Thymus (tissue), 11 donors: ENCODE measurements at regions not wholly inside any gene's neighbourhood (a gene's known extent, or its start where the extent isn't known, plus 50 kb on each side); places are given as distances from the start of the nearest gene placed in this dataset.

Experiments
- DNase-seq, 9 donors: peaks; one replicate each; pipeline ENCODE4 v3.0.0-alpha.2; 2013; ENCODE audit warnings: low spot score in 9 of 9, low read depth in 6 of 9, missing footprints in 1 of 9
- H3K27ac ChIP-seq, 2 donors: one replicate each; pipeline ENCODE4 v1.5.1; 2013; ENCODE audit warnings: control low read depth in 1 of 2, low read depth in 1 of 2, low read length in 1 of 2, mild to moderate bottlenecking in 1 of 2, moderate library complexity in 1 of 2
- H3K27me3 ChIP-seq, 2 donors: one replicate each; pipeline ENCODE4 v1.5.1; 2013; ENCODE audit warnings: low read length in 1 of 2; ENCODE audit not compliant: control insufficient read depth in 2 of 2, insufficient read depth in 1 of 2
- H3K36me3 ChIP-seq, 2 donors: one replicate each; pipeline ENCODE4 v1.5.1; 2013; ENCODE audit warnings: low read length in 1 of 2, mild to moderate bottlenecking in 1 of 2, moderate library complexity in 1 of 2; ENCODE audit not compliant: control insufficient read depth in 2 of 2, insufficient read depth in 2 of 2
- H3K4me1 ChIP-seq, 2 donors: one replicate each; pipeline ENCODE4 v1.5.1; 2013; ENCODE audit warnings: low read length in 2 of 2; ENCODE audit not compliant: control insufficient read depth in 2 of 2, insufficient read depth in 2 of 2
- H3K4me3 ChIP-seq, 2 donors: one replicate each; pipeline ENCODE4 v1.5.1; 2013; ENCODE audit warnings: low read length in 2 of 2, control low read depth in 1 of 2, mild to moderate bottlenecking in 1 of 2
- H3K9me3 ChIP-seq, 2 donors: one replicate each; pipeline ENCODE4 v1.5.1; 2013; ENCODE audit warnings: low read length in 1 of 2, mild to moderate bottlenecking in 1 of 2; ENCODE audit not compliant: control insufficient read depth in 2 of 2, insufficient read depth in 1 of 2
- WGBS: extraction: QIAGEN DNeasy Blood & Tissue Kit; methylation state at CpG from one replicate; pipeline ENCODE4 v1.1.7; 2013; 5-methylcytosine and 5-hydroxymethylcytosine counted together
- donor health status: healthy.

DNA sequence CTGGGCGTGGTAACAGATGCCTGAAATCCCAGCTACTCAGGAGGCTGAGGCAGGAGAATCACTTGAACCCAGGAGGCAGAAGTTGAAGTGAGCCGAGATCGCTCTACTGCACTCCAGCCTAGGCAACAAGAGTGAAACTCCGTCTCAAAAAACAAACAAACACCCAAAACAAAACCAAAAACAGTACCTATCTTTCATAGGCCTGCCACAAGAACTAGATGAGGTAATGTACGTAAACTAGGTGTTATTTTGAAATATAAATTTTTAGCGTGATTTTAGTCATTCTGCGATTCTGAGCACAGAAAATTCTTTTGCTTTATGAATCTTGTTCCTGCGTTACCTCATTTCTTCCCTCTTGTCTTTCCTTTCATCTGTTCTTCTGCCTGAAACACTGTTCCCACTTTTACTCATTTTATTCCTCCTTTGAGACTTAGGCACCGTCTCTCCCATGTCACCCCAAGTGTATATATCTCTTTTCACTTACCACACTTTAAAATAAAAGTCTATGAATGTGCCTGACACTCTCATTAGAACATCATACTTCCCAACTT lies 238.2 kb upstream of the HTR2A start:
- Histone ChIP-seq H3K36me3 (no peaks in the 10 kb centered on the region), H3K9me3 (no peaks in the 10 kb centered on the region), H3K4me3 (no peak overlapping the region), H3K4me1 (no peaks in the 10 kb centered on the region), H3K27ac (no peak overlapping the region), H3K27me3 (no peaks in the 10 kb centered on the region)
- WGBS = 88% methylated on average over 9 of the region's 9 CpGs
- no peak for DNase-seq

DNA sequence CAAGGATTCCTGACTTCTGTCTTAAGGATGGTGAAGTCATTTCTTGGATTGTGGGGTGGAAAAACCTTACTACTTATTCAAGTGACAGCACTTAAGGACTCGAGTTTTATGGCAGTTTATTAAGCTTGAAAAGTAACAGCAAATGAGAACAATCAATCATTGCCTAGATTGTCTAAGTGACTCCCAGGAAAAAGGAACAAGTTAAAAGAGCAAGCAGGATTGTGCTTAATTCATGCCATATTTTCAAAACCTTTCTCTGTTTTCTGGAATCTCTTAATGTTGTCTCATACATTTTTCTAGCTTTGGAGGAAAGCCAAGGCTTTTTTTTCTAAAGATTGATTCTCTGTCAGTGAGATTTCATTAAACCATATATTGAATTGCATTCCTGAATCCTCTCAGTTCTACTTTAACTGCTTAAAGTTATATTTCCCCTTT lies 236.2 kb upstream of the HTR2A start:
- no peak for DNase-seq
- 42% methylated on average over 1 of the region's 1 CpG for WGBS
- H3K27ac ChIP-seq = no peak overlapping the region
- H3K4me3 ChIP-seq = no peak overlapping the region
- no peaks in the 10 kb centered on the region for H3K9me3 ChIP-seq
- H3K36me3 ChIP-seq = no peaks in the 10 kb centered on the region
- no peaks in the 10 kb centered on the region for H3K4me1 ChIP-seq
- H3K27me3 ChIP-seq = no peaks in the 10 kb centered on the region

DNA sequence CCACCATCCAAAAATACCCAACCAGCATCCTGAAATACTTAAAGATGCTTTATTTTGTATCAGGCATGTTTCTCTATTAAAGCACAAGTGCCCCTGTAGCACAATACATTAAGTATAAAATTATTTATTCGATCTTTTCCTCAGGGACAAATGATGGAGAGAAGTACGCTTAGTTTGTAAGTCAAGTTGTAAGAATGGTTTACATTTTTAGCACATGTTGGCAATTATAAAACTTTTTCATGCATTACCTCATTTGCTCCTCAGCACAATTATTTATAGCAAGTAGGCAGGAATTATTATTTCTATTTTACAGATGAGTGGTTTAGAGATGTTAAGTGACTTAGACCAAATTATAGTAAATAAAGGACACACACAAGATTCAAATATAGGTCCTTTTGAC lies 232.6 kb upstream of the HTR2A start:
- Histone ChIP-seq H3K9me3 (no peaks in the 10 kb centered on the region), H3K27me3 (no peaks in the 10 kb centered on the region), H3K4me3 (no peak overlapping the region), H3K27ac (no peak overlapping the region), H3K36me3 (no peaks in the 10 kb centered on the region), H3K4me1 (no peaks in the 10 kb centered on the region)
- WGBS = 55% methylated on average over 2 of the region's 2 CpGs
- DNase-seq = no peak

DNA sequence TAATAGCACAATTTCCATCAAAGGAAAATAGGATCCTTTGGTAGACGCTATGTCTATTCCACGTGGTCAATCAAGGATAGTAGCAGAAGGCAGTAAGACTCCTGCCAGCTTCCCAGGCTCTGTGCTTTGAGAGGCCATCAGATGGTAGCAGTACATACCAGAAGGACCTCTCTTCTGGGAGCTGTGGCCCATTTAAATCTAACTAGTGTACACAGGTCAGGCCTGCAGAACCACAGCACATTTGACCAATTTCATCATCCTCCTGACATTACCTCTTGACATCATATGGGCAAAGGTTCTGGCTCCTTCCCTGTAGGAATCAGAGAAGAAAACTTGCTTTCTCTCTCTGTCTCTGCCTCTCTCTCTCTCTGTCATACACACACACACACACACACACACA lies 229.6 kb upstream of the HTR2A start:
- 97% methylated on average over 2 of the region's 2 CpGs for WGBS
- Histone ChIP-seq H3K4me1 (no peaks in the 10 kb centered on the region), H3K9me3 (no peaks in the 10 kb centered on the region), H3K27ac (no peak overlapping the region), H3K36me3 (no peaks in the 10 kb centered on the region), H3K4me3 (no peak overlapping the region), H3K27me3 (no peaks in the 10 kb centered on the region)
- DNase-seq = no peak

DNA sequence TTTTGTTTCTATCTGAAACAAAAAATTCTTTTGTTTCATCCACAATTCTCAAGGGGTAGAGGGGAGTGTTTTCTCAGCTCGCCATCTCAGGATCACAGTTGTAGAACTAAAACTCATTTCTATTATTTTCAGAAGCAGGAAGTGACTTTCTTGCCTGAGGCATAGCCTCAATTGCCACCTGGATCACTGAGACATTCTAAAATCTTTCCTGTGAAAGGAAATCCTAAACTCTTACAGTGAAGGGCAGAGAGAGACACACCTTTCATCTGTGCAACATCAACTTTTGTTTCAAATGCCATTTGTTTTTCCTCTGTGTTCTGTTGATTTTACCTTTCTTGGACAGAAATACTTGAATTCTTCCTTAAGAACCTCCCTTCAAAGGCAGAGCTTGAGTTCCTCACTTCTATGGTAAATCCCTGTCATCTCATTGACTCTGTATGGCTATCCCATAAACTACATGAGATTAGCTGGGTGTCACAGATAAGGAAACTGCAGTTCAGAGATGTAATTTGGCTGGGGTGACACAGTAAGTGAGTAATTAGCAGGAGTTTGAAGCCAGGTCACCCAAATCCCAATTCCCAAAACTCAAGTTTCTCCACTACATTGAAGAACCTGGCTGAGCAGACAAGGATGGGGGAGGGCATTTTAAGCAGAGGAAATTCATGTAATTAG lies 224.4 kb upstream of the HTR2A start:
- no peak overlapping the region for H3K27ac ChIP-seq
- WGBS = 58% methylated on average over 1 of the region's 1 CpG
- H3K36me3 ChIP-seq = no peaks in the 10 kb centered on the region

DNA sequence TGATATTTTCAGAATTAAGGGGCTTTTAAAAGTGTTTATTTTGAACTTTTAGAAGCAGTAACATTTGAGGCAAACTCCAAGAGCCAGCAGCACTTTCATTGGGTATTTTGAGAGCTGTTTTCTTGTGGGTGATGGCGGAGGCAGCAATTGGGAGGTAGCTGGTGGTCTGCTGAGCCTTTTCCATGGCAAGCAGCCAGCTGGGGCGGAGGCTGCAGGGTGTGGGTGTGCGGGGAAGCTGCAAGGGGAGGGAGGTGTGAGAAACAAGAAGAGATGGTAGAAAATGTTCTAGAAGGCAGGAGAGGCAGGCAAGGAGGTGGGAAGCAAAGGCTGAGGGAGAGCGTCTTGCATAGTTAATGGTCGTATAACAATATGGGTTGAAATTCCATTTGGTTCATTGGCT lies 223.4 kb upstream of the HTR2A start:
- Histone ChIP-seq H3K36me3 (no peaks in the 10 kb centered on the region), H3K27ac (no peak overlapping the region), H3K27me3 (no peaks in the 10 kb centered on the region), H3K4me1 (no peaks in the 10 kb centered on the region), H3K4me3 (no peak overlapping the region), H3K9me3 (no peaks in the 10 kb centered on the region)
- 92% methylated on average over 5 of the region's 5 CpGs for WGBS
- DNase-seq = no peak

More for the DNA sequence above, 224.4 kb upstream of the HTR2A start:
- no peaks in the 10 kb centered on the region for H3K27me3 ChIP-seq
- H3K4me1 ChIP-seq = no peaks in the 10 kb centered on the region
- no peak overlapping the region for H3K4me3 ChIP-seq
- DNase-seq = no peak
- no peaks in the 10 kb centered on the region for H3K9me3 ChIP-seq

DNA sequence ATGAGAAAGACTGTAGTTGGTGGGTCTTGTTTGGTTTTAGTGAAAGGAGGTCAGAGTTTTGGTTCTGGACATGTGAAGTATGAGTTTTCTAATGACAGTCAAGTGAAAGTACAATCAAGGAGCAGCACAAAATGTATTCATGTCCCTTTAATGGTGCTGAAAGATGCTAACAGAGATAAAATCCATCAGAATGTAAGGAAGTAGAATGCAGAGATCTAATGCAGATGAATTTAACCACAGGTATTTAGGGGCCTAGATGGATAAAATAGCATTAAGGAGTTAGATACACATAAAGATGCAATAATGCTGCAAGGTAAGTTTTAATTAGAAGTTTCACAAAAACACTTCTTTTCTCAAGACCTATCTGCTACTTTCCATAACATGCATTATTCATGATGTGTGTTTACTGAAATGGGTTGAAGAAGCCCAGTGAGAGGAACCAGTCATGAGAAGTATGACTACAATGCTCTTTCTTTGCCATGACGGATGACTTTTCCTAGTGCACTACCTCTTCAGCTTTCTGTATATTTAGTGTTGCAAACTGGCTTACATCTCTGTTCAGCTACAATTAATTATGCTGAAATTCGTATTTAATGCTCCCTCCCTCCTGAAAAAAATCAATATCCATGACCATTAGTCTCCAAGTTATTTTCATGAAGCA lies 222.9 kb upstream of the HTR2A start:
- Histone ChIP-seq H3K27me3 (no peaks in the 10 kb centered on the region), H3K9me3 (no peaks in the 10 kb centered on the region), H3K4me1 (no peaks in the 10 kb centered on the region), H3K4me3 (no peak overlapping the region), H3K36me3 (no peaks in the 10 kb centered on the region), H3K27ac (no peak overlapping the region)
- no peak for DNase-seq
- 92% methylated on average over 2 of the region's 2 CpGs for WGBS

DNA sequence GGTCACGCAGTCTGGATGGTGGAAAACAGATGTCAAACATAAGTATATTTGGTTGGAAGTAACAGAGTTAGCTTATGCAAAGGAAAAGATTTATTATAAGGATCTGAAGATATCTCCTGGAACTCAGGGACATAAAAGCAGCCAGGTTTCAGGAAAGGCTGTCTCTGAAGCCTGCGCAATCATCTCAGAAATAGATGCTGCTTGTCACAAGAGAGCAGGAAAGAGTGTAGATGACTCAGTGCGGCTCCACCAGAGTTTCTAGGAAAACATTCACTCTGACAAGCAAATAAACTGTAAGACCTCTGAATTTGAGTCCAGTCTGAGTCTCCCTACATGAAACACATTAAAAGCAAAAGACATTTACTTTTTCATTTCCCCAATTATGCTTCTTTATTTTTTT lies 220.4 kb upstream of the HTR2A start:
- no peak for DNase-seq
- 82% methylated on average over 3 of the region's 3 CpGs for WGBS
- Histone ChIP-seq H3K27ac (no peak overlapping the region), H3K36me3 (no peaks in the 10 kb centered on the region), H3K4me3 (no peak overlapping the region), H3K4me1 (no peaks in the 10 kb centered on the region), H3K9me3 (no peaks in the 10 kb centered on the region), H3K27me3 (no peaks in the 10 kb centered on the region)

DNA sequence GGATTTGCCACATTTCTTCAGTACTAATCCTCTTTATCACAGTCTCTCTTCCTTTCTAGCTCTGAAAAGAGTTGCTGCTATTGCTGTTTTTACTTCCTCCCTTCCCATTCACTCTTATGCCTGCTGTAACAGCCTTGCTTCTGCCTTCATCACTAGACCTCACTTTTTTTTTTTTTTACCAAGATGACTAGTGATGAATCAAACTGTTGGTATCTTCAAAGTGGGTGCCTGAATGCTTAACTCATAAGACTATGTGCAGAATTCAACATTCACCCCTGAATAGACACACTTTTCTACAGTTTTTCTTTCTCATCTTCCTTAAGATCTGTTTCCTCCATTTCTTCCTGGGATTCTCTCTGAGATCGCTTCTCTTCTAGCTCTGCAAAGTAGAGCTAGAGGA lies 217.2 kb upstream of the HTR2A start:
- Histone ChIP-seq H3K4me1 (peaks cover 0 to 4% of the 10 kb centered on the region in 2 donors), H3K27me3 (no peaks in the 10 kb centered on the region), H3K27ac (no peak overlapping the region), H3K4me3 (no peak overlapping the region), H3K9me3 (no peaks in the 10 kb centered on the region), H3K36me3 (no peaks in the 10 kb centered on the region)
- WGBS = 97% methylated on average over 1 of the region's 1 CpG
- DNase-seq = no peak
